Hematopoietic multipotent progenitor cell (in vitro differentiated cells): ENCODE measurements at regions not wholly inside any gene's neighbourhood (a gene's known extent, or its start where the extent isn't known, plus 50 kb on each side); places are given as distances from the start of the nearest gene placed in this dataset.
"Not testable (repeated sequence)": the region's sequence is repeated elsewhere in the genome, so short reads cannot be mapped to it uniquely, and the experiment has no call there.

Experiments used
- DNase-seq, 3 donors: peaks; one replicate each; pipeline ENCODE4 v3.0.0-alpha.2; 2011 to 2015; ENCODE audit warnings: low read depth in 2 of 3, low spot score in 2 of 3

GRCh38 chr3:102676424-102676823, 241.6 kb downstream of the ZPLD1 start:
- DNase-seq: no peak

- no peak for DNase-seq
Measured at GRCh38 chr3:102682741-102683140, 247.9 kb downstream of the ZPLD1 start.

GRCh38 chr3:102686792-102687191, 252.0 kb downstream of the ZPLD1 start:
- DNase-seq: no peak

- DNase-seq: no peak
Measured at GRCh38 chr3:102687851-102688555, 253.2 kb downstream of the ZPLD1 start.

GRCh38 chr3:102688556-102688930, 253.7 kb downstream of the ZPLD1 start:
- no peak for DNase-seq

- no peak for DNase-seq
Measured at GRCh38 chr3:102691507-102691906, 256.7 kb downstream of the ZPLD1 start.

- no peak for DNase-seq
Measured at GRCh38 chr3:102699104-102699818, 264.4 kb downstream of the ZPLD1 start.

- DNase-seq: no peak
Measured at GRCh38 chr3:102699819-102700140, 265.0 kb downstream of the ZPLD1 start.

GRCh38 chr3:102712896-102713295, 278.1 kb downstream of the ZPLD1 start:
- DNase-seq: no peak

GRCh38 chr3:102714567-102714966, 279.8 kb downstream of the ZPLD1 start:
- DNase-seq: no peak

GRCh38 chr3:102715030-102715697, 280.3 kb downstream of the ZPLD1 start:
- DNase-seq: no peak

- no peak for DNase-seq
Measured at GRCh38 chr3:102718651-102719050, 283.8 kb downstream of the ZPLD1 start.

- no peak for DNase-seq
Measured at GRCh38 chr3:102722317-102722716, 287.5 kb downstream of the ZPLD1 start.

- no peak for DNase-seq
Measured at GRCh38 chr3:102727340-102727739, 292.5 kb downstream of the ZPLD1 start.

GRCh38 chr3:102732581-102732980, 297.8 kb downstream of the ZPLD1 start:
- DNase-seq: not testable (repeated sequence)

- DNase-seq: no peak
Measured at GRCh38 chr3:102733791-102734563, 299.2 kb downstream of the ZPLD1 start.

- no peak for DNase-seq
Measured at GRCh38 chr3:102735311-102735710, 300.5 kb downstream of the ZPLD1 start.

GRCh38 chr3:102736288-102736974, 301.6 kb downstream of the ZPLD1 start:
- DNase-seq: no peak

GRCh38 chr3:102736975-102737304, 302.1 kb downstream of the ZPLD1 start:
- DNase-seq: no peak

GRCh38 chr3:102737353-102737752, 302.5 kb downstream of the ZPLD1 start:
- no peak for DNase-seq

- DNase-seq: no peak
Measured at GRCh38 chr3:102741105-102741504, 306.3 kb downstream of the ZPLD1 start.
